HL-60 (cell line): ENCODE measurements at regions not wholly inside any gene's neighbourhood (a gene's known extent, or its start where the extent isn't known, plus 50 kb on each side); places are given as distances from the start of the nearest gene placed in this dataset.

Source experiments
- DNase-seq, 2 experiments: peaks; one replicate each; pipeline ENCODE4 v3.0.0-alpha.2; 2010 to 2020; ENCODE audit warnings: low read depth in 1 of 2, low spot score in 1 of 2
- H3K27ac ChIP-seq: fragments of 250-450 bp; sonication (Bioruptor Pico); replicated peaks from 2 replicates; pipeline ENCODE4 v1.5.1; 2020; ENCODE audit warnings: mild to moderate bottlenecking, moderate library complexity
- H3K27me3 ChIP-seq: fragments of 250-450 bp; sonication (Bioruptor Pico); 2 replicates; pipeline ENCODE4 v1.5.1; 2021; ENCODE audit warnings: mild to moderate bottlenecking, moderate library complexity; ENCODE audit not compliant: insufficient read depth, poor library complexity, severe bottlenecking
- H3K4me3 ChIP-seq: replicated peaks from 2 replicates; pipeline ENCODE4 v1.5.1; 2011; ENCODE audit warnings: mild to moderate bottlenecking, control low read depth, low read length; ENCODE audit not compliant: insufficient read depth
- GABPA ChIP-seq: IDR thresholded peaks from 2 replicates; pipeline ENCODE4 v1.6.1; 2012; ENCODE audit warnings: low read depth
- POLR2AphosphoS5 ChIP-seq: IDR thresholded peaks from 2 replicates; pipeline ENCODE4 v1.6.1; 2012; ENCODE audit warnings: low read depth
- SPI1 ChIP-seq: IDR thresholded peaks from 2 replicates; pipeline ENCODE4 v1.6.1; 2012; ENCODE audit warnings: low read depth, mild to moderate bottlenecking, borderline replicate concordance
- TF ChIP-seq, protein P1 (sequence below): IDR thresholded peaks from 2 replicates; pipeline ENCODE4 v1.6.1; 2012; ENCODE audit warnings: low read depth; ENCODE audit not compliant: insufficient replicate concordance
- TF ChIP-seq, protein P2 (sequence below): IDR thresholded peaks from one replicate; pipeline ENCODE4 v1.5.1; 2011; ENCODE audit warnings: low read length, control low read depth, inconsistent platforms; ENCODE audit not compliant: insufficient read depth

DNA sequence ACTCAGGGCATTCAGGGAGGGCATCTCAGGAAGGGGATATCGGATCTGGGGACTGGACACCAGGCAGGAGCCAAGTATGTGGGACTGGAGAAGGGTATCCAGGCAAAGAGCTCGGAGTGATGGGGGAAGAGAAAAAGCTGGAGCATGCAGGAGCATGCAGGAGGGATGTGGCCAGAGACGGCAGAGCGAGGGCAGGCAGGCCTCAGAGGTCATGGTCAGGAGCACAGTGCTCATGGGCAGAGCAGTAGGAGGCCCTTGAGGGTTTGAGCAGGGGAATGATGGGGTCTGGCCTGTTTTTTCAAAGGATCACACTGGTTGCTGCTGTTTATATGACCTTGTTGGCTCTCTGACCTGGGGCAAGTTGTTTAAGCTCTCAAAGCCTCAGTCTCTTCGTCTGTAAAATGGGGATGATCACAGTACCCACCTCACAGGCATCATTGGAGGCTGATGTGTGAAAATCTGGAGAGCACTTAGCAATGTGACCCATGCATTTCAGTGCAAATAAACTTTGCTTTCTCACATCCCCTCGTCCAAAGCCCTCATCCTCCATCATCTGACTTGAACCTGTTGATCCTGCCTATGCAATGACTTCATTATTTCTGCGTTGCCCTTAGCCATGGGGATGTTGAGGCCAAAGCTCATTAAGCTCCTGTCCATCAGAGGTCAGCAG, 273.1 kb downstream of the MATN1 start:
- Histone ChIP-seq H3K4me3 (no peak overlapping the region), H3K27ac (no peak overlapping the region), H3K27me3 (no peaks in the 10 kb centered on the region)
- TF ChIP-seq POLR2AphosphoS5: no peak
- TF ChIP-seq, protein P1, sequence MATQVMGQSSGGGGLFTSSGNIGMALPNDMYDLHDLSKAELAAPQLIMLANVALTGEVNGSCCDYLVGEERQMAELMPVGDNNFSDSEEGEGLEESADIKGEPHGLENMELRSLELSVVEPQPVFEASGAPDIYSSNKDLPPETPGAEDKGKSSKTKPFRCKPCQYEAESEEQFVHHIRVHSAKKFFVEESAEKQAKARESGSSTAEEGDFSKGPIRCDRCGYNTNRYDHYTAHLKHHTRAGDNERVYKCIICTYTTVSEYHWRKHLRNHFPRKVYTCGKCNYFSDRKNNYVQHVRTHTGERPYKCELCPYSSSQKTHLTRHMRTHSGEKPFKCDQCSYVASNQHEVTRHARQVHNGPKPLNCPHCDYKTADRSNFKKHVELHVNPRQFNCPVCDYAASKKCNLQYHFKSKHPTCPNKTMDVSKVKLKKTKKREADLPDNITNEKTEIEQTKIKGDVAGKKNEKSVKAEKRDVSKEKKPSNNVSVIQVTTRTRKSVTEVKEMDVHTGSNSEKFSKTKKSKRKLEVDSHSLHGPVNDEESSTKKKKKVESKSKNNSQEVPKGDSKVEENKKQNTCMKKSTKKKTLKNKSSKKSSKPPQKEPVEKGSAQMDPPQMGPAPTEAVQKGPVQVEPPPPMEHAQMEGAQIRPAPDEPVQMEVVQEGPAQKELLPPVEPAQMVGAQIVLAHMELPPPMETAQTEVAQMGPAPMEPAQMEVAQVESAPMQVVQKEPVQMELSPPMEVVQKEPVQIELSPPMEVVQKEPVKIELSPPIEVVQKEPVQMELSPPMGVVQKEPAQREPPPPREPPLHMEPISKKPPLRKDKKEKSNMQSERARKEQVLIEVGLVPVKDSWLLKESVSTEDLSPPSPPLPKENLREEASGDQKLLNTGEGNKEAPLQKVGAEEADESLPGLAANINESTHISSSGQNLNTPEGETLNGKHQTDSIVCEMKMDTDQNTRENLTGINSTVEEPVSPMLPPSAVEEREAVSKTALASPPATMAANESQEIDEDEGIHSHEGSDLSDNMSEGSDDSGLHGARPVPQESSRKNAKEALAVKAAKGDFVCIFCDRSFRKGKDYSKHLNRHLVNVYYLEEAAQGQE: no peak
- TF ChIP-seq, protein P2, sequence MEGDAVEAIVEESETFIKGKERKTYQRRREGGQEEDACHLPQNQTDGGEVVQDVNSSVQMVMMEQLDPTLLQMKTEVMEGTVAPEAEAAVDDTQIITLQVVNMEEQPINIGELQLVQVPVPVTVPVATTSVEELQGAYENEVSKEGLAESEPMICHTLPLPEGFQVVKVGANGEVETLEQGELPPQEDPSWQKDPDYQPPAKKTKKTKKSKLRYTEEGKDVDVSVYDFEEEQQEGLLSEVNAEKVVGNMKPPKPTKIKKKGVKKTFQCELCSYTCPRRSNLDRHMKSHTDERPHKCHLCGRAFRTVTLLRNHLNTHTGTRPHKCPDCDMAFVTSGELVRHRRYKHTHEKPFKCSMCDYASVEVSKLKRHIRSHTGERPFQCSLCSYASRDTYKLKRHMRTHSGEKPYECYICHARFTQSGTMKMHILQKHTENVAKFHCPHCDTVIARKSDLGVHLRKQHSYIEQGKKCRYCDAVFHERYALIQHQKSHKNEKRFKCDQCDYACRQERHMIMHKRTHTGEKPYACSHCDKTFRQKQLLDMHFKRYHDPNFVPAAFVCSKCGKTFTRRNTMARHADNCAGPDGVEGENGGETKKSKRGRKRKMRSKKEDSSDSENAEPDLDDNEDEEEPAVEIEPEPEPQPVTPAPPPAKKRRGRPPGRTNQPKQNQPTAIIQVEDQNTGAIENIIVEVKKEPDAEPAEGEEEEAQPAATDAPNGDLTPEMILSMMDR: no peak
- TF ChIP-seq SPI1: no peak
- TF ChIP-seq GABPA: no peak
- no peak for DNase-seq

DNA sequence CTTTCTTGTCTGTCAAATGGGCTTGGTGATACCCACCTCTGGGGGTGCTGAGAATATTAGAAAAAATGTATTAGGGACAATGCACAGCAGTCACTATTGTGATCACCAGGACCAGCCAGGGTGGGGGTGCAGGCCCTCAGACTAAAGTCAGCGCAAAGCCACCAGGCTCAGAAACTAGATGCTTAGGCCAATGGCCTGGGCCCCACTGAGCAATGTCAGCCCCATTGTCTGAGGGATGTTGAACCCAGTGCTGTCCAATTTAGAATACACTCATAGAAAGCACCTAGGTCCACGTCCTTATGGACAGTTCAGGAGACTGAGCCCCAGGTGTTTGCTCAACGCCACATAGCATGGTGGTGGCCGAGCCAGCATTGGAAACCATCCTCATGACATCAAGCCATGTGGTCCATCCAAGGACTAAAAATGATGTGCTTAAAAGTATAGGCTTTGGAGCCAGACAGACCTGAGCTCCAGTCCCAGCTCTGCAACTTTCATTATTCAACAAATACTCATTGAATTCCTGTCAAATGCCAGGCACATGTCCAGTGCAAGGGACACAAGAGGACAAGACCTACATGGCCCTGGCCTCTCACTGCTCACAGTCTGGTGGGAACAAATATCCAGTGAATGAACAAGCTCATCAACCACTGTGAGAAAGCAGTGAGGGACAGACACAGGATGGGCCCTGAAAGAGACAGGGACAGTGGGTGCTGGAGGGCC, 273.8 kb downstream of the MATN1 start:
- Histone ChIP-seq H3K4me3 (no peak overlapping the region), H3K27me3 (no peaks in the 10 kb centered on the region), H3K27ac (no peak overlapping the region)
- no peak for DNase-seq
- TF ChIP-seq POLR2AphosphoS5: no peak
- no peak for TF ChIP-seq SPI1
- TF ChIP-seq, protein P2: no peak
- TF ChIP-seq, protein P1: no peak
- no peak for TF ChIP-seq GABPA

DNA sequence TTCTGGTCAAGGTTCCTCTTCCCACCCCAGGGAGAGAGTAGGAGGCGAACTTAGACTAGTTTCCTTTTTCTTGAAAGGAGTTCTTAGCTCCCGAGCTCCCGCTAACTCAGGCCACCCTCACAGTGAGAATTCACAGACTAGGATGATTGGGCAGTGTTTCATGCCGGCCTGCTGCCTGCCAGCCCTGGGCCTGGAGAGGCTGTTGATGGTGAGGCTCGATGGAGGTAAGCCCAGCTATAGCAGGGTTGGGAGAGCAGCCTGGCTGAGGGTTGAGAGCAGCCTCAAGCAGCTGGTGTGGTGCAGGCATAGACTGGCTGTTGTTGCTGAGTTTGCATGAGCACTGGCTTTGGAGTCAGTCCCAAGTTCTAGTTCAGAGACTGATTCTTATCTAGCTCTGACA, 274.4 kb downstream of the MATN1 start:
- H3K27ac ChIP-seq: no peak overlapping the region
- no peak for TF ChIP-seq GABPA
- no peak for TF ChIP-seq SPI1
- TF ChIP-seq, protein P2: no peak
- TF ChIP-seq, protein P1: no peak
- TF ChIP-seq POLR2AphosphoS5: no peak
- H3K27me3 ChIP-seq: no peaks in the 10 kb centered on the region
- no peak for DNase-seq
- no peak overlapping the region for H3K4me3 ChIP-seq
